Stimulated activated CD4-positive, alpha-beta T cell treated with anti-CD3 and anti-CD28 coated beads, Interleukin-1b, Interleukin-23, amount 100 ng/mL, for 24 hours (primary cell): ENCODE measurements at regions not wholly inside any gene's neighbourhood (a gene's known extent, or its start where the extent isn't known, plus 50 kb on each side); places are given as distances from the start of the nearest gene placed in this dataset.

Experiments
- DNase-seq, 4 experiments: peaks; one replicate each; pipeline ENCODE4 v3.0.0-alpha.2; 2020; ENCODE audit warnings: low read depth in 4 of 4, low spot score in 1 of 4

DNA sequence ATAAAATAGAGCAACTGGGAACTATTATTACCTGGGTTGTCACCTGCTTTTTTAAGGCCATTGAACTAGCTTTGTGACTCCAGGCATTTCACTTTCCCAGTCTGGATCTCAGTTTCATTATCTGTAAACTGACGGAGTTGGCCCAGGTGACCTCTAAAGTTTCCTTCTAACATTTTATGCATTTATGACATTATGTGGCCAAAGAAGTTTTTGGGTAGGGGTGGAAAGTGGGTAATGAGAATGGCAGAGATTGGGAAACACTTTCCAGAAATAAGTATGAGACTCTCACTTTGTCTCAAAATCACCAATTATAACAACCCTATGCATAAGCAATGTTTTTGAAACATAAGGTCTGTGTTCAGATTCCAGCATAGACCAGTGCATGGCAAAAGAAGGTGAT lies 99.1 kb upstream of the ARHGEF3 start:
- no peak for DNase-seq

DNA sequence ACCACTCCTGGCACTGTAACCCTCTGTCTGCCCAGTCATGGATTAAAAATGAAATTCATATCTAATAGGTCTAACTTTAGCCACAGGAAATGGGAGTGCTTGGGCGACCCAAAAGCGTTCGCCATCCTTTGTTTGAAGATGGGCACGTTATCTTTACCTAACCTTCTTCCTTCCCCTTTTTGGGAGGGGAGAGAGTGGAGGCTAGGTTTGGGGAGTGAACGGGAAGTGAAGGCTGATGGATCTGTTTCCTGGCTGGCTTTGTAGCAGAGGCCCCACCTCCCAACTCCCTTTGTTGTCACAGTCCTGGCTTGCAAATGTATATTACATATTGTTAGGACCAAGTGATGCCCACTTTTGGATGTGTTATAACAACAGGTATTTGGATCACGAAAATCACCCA lies 98.1 kb upstream of the ARHGEF3 start:
- no peak for DNase-seq

DNA sequence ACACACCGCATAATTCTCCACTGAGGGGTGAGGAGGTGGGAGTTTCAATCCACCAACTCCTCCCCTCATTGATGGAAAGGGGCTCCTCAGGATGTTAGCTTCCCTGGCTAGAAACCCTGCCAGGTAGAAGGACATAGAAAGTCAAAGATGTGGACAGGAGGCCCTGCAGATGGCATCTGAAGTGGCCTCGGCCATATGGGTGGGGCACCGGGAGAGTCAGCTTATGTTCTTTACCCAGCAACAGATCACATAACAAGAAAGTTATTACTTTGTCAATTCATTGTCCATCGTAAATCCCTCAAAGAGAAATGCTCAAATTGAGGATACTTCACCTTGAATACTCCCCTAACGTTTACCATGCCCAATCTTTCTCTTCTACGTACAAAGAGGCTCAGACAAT lies 97.3 kb upstream of the ARHGEF3 start:
- no peak for DNase-seq

DNA sequence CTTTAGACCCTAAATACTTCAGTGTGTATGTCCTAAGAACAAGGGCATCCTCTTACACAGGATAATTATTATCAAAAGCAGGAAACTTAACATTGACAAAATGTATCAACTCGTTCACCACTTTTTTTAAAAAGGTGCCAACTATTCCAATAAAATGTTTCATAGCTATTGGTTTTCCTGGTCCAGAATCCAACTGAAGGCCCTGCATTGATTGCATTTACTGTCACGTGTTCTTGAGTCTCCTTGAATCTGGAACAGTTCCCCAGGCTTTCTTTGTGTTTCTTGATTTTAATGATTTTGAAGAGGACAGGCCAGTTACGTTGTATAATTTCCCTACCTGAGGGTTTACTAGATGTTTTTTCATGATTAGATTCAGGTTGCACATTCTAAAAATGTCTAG lies 94.6 kb upstream of the ARHGEF3 start:
- DNase-seq = no peak

DNA sequence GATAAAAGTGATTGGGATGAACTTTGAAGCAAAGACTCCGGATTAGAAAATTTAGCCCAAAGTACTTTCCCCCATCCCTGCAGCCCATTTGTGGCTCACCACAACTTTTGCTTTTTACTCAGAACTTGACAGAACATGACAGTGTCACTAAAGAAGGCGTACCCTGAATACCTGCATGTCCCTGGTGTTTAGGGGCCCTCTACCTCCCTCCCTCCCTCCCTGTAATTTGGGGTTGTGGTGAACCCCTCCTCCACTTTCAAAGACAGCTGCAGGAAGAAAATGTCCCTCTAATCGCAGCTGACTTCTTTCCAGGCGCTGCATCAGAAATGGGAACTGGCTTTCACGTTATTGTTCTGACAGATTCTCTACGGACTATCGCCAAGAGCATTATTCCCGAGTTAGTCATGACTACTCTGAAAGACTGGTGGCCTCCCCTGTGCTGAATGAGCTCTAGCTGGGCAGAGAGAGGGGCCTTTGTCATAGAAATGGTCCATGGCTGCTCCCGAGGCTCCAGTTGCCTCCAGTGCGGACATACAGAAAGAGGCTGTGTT lies 93.2 kb upstream of the ARHGEF3 start:
- DNase-seq = no peak

DNA sequence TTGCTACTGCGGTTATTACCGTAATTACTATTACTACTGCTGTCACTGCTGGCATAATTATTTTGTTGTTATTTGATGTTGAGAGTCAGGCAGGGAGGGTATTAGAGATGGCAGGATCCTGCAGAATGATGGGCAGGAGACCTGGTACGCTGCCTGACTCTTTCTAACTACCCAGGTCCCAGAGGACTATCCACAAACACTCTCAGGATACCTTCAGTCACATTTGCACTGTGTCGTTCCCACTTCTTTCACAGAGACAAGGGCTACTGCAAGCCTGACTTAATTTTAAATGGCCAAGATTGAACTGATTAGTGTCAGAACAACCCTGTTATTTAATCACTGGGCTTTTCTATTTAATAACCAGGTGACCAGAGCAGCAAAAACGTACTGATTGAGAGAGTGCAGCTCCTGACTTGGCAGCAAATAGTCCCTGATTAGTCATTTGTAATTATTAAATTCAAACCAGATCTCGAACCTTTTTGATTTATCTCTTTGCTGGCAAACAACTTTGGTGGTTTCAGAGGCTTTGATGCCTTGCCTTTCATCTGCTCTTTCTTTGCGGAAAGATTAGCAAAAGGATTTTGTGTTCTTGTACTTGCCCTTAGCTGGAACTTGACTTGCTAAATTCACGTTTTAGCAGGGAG lies 88.8 kb upstream of the ARHGEF3 start:
- DNase-seq = no peak

DNA sequence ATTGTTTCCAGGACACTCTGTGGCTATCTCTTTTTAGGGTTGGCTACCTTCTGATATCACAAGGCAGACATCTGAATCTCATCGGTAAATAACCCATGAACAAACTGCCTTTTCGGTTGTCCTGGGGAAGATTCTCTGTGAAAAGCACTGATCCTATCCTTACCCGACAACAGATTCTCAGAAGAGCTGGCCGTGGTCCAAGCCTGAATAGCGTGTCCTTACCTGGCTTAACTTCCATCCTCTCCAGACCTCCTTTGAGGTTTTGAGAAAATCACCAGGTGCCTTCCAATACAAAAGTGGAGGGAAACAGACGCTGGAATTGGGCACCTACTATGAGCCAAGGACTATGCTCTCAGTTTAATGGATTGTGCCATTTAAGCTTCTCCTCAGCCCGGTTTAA lies 87.4 kb upstream of the ARHGEF3 start:
- no peak for DNase-seq

DNA sequence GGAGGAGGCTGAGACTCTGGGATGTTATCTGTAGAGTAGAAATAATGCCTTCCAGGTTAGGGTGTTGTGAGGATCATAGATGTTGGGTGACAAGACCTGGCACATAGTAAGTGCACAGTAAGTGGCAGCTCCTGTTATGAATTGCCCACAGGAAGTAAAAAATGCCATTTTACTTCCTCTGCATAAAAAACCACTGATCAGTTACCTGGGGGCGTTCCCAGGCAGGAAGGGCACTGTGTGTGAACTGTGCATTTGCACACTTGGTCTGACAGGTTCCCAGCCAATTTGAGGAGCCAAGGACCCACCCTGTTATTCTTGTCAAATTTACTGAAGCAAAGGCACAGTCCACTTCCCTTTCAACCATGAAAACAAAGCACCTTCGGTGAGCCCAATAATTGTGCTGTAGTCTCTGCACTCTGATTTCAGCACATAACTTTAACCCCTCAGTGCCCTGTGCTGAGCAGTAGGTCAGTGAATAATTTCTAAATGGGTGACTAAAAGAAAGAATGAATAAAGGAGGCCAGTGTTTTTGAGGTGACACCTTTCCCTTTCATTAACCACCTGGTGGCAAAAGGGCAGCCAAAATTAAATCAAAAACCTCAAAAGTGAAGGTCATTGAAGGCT lies 85.8 kb upstream of the ARHGEF3 start:
- no peak for DNase-seq

DNA sequence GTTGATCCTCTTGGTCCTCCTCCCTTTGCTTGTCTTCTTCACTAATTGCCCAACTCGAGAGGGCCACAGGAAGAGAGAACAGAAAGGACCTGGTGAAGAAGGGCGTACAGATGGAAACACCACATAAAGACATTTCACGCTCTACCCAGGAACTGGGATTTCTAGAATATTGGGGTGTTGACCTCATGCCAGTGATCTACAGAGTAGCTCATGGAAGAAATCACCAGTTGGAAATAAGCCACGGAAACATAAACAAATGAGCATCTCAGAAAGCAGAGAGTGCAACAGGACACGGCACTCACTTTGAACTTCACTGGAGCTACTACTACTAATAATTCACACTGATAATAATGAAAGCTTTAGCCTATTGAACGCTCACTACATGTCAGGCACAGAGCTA lies 84.6 kb upstream of the ARHGEF3 start:
- no peak for DNase-seq

DNA sequence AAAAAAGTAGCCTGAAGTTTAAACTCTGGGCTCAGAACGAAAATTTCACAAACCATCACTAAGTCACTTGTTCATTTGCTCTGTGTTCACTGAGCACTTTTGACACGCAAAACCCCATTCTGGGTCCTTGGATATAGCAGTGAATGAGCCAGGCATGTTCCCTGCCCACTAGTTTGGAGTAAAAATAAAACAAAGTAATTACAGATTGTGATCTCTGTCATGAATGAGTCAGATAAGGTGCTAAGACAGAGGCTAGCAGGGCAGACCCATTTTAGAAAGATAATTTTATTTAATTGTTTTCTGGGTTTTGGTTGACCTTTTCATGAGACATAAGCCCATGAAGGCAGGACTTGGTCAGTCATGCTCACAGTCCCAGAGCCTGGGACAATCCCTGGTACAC lies 84.1 kb upstream of the ARHGEF3 start:
- DNase-seq = no peak

DNA sequence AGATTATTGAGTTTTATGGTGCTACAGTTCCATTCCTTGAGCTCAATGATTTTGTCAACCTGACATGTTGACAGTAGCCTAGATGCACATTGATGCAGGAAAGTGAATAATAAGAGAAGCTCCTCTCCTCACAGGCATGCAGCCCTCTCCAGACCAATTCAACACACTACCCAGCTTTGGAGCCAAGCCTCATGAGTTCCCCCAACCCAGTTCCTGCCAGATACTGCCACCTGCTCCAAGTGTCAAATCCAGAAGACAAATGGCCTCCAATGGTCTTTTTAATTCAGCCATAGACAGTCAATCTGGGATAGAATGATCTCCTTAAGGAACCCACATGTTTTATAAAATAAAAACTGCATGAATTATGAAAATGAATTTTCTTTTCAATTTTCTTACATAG lies 83.7 kb upstream of the ARHGEF3 start:
- DNase-seq = no peak

DNA sequence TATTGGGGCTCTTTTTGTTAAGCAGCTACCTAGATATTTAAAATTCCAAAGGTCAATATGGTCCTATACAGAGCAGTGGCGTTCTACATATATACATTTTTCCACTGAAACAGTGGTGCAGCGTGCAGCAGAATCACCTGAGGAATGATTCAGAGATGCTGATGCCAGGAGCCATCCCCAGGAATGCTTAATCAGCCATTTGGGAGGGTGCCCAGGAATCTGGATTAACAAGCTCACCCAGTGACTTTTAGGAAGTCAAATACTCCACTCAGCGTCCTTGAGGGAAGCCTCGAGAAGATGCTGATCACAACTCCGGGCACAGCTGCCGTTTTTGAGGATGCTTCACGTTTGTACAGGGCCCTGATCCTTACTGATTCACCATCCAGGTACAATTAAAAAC lies 82.6 kb upstream of the ARHGEF3 start:
- DNase-seq = no peak

DNA sequence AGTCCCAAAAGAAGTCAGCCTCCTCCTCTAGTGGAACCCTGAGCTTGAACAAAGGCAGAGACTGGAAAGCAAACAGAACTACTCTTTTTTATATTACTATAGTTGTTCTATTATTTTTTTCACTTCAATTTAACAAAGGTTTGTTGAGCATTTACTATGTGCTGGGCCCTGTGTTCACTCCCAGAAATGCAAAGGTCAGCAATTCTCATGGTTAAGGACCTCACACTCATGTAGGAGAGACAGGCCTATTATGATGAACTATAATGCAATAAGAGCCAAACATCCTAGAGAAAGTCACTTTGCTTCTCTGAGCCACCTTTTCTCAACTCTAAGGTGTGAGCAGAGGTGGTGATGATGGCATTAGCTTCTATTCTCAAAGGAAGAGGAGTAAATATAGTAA lies 82.1 kb upstream of the ARHGEF3 start:
- no peak for DNase-seq

DNA sequence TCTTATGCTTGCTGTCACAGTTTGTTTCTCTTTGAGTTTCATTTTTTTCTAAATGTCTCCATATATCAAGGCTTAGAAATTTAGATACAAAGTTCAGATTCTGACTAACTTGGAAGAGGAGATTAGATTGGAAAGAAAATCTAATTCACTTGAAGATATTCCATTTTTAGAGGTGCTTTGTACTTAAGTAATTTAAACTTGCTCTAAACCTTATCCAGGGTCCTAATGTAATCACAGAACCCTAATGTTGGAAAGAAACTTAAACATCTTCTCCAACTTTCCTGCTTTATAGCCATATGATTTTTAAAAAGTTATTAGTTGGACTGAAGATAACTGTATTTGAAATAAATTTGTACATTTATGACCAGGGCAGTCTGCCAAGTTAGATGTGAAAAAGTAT lies 81.1 kb upstream of the ARHGEF3 start:
- DNase-seq = no peak

DNA sequence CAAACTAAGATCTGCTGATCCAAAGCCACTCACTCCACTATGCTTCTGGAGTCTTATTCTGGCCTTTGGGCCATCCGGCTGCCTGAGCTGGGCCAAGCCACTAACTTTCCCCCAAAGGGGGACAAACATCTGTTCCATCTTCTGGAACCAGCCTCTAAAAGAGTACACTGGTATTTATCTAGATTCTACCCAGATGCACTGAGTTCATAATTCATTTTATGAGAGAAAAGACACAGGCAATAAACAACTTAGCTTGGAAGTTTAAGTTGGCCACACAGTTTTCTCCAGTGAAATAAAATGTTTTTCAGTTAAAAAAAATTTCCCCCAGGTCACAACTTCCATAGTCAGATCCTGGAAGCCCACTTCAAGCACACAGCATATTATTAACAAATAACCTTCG lies 80.1 kb upstream of the ARHGEF3 start:
- DNase-seq = no peak

DNA sequence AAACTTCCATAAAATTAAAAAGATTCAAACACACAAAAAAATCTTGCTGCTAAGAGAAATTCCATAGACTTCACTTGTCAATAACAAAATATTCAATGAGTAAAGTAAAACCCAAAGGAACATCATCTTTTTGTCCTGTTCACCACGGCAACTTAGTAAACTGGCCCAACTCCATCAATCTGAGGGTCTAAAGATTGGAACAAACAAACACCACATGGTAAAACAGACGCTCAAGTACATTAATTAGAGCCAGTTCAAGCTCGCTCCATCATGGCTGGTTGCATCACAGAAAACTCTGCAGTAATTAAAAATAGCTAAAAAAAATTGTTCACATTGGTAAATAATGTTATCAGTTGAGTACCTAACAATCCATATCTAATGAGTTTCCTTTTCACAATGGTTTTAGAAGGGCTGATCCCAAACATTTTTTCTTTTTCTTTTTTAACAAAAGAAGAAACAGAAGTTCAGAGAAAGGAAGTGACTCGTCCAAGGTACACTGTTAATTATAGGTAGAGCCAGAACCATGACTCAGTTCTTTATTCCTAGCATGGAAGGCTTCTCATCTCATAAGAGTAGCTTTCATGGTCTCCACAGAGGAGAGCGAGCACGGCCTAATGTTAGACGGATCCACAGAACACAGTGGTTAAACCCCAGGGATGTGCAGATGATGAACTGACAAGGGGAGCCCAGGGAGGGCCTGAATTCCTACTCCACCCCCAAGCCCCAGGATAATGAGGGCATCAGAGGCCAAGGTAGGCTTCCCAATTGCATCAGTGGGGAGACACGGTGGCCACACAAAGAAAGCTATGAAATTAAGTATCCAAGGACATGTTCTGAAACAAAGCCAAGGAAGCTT lies 79.2 kb upstream of the ARHGEF3 start:
- DNase-seq = no peak

DNA sequence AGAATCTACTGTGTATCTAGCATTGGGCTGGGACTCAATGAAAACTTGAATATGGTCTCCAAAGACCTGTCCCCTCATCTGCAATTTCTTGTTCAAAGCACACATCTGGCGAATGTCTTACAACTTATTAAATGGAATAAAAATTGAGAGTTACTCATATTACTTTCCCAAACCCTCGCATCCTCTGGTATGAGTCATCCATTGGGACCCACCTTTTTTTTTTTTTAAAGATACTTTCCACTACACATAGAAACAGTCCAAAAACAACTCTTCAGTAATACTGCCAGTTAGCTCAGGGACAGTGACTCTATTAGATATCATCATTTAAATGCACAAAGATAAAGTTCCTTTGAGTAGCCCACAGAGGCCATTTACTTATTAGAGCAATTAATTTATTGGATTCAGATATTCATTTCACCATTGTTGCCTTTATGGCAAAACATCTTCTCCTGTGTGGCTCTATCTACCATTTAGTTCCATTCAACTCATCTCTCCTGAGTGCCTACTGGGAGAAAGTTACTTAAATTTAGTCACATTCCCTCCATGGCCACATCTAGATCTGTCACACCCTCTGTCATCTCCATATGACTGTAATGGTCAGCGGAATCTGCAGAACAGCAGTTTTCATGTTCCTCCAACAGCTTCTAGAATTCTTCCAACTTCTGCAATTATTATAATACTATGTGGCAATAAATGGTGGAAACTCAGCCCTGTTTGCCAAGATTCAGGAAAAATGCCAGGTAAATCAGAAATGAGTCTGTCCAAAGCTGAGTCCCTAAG lies 77.9 kb upstream of the ARHGEF3 start:
- DNase-seq = no peak

DNA sequence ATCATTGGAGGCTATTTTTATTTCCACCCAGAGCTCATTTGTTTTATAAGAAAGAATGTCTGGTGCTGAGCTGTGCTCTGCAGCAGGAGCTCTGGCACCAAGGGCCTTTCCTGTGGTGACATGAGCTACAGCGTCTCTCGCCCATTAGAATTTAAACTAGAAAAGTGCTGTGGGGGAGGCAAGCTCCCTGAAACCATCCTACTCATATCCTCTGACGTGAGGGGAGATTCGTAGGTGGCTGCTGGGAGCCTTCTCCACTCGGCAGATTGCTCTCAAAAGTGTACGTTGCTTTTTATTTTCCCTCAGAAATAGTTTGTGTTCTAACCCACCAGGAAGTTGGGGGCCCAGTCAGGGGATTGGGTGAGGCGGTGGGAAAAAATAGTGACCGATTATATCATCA lies 76.3 kb upstream of the ARHGEF3 start:
- peak; percentile 26 to 40 (median 35) for DNase-seq

DNA sequence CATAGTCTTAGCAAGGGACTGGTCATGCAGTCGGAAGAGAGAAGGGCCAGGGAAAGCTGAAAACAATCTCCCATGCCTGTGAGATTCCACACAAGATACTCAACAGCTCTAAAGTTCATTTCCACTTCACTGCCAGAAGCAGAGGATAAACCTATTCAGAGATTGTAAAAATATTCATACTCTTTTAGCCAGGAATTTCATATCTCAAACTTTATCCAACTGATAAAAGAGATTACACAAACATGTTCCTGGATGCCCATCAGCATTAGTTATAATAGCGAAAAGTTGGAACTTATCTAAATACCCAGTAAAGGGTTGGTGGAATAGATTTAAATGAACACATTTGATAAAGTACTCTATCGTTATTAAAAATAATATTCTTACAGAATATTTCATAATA lies 75.2 kb upstream of the ARHGEF3 start:
- no peak for DNase-seq

DNA sequence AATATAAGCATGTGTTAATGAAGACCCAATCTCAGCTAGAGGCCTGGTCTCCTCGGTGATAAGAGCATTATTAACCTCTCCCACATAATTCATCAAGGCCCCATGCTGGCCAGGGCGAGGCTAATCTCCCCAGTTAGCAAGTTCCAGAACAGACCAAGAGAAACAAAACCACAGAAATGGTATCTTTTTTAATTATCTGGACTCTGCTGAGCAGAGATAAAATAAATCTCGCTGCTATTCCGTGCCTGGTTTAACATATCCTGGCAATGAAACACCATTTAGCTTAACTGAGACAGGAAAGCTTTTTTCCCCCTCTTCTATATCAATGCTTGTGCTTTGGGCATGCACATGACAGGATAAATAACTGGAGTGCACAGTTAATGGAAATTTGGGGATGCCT lies 72.5 kb upstream of the ARHGEF3 start:
- DNase-seq = no peak

DNA sequence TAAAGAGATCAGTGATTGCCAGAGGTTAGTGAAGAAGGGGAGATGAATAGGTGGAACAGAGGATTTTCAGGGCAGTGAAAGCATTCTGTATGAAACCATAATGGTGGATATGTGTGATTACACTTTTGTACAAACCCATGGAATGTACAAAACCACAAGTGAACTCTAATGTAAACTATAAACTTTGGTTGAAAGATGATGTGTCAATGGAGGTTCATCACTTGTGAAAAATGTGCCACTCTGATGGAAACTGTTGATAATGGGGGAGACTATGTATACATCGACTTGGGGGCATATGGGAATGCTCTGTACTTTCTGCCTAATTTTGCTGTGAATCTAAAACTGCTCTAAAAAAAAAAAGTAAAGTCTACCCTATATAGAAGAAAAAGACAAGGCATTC lies 68.7 kb upstream of the ARHGEF3 start:
- DNase-seq = no peak
